Pancreas (tissue), 10 donors: ENCODE measurements at regions not wholly inside any gene's neighbourhood (a gene's known extent, or its start where the extent isn't known, plus 50 kb on each side); places are given as distances from the start of the nearest gene placed in this dataset.

Source experiments
- ATAC-seq, 4 donors: fragments of 200-7000 bp; cut with Tn5 transposase; one replicate each; pipeline versions ENCODE4 v1.8.0 to v1.9.1; 2020; ENCODE audit warnings: mild to moderate bottlenecking in 4 of 4, moderate library complexity in 4 of 4
- DNase-seq, 6 donors: peaks; one replicate each; pipeline ENCODE4 v3.0.0-alpha.2; 2020
- FAIRE-seq: peaks from 2 replicates; lab custom pipeline; 2012; peaks lifted over from hg19 to GRCh38; lab: Jason Lieb, UNC
- H3K27ac ChIP-seq, 4 donors: fragments of 200-600 bp; sonication (generic); 1 replicate in 3 of 4; 2 replicates in 1 of 4; pipeline versions ENCODE4 v1.5.0 to v1.8.0; 2020
- H3K27me3 ChIP-seq, 4 donors: fragments of 200-600 bp; one replicate each; pipeline ENCODE4 v1.8.0; 2021
- H3K36me3 ChIP-seq, 3 donors: fragments of 200-600 bp; sonication (generic) in 1 of 3; one replicate each; pipeline versions ENCODE4 v1.5.0 to v1.8.0; 2020 to 2021
- H3K4me1 ChIP-seq, 3 donors: fragments of 200-600 bp; one replicate each; pipeline ENCODE4 v1.8.0; 2021
- H3K4me3 ChIP-seq, 4 donors: fragments of 200-600 bp; sonication (generic) in 2 of 4; one replicate each; pipeline versions ENCODE4 v1.5.0 to v1.8.0; 2020 to 2021
- H3K9me3 ChIP-seq, 4 donors: fragments of 200-600 bp; one replicate each; pipeline ENCODE4 v1.8.0; 2021
- WGBS, 2 donors: extraction: QIAGEN DNeasy Blood & Tissue Kit; methylation state at CpG; one replicate each; pipeline ENCODE4 v1.1.7; 2013; 5-methylcytosine and 5-hydroxymethylcytosine counted together
- intact Hi-C, 3 donors: fragments of 100-400 bp; cut with DNase I; formaldehyde crosslinking; loops; one replicate each; pipeline versions ENCODE4 v1.11.1 to v1.14.2; 2022
- TF ChIP-seq, protein P1 (sequence below), 4 donors: fragments of 200-600 bp; sonication (generic) in 3 of 4; IDR thresholded peaks; one replicate each; pipeline versions ENCODE4 v1.5.0 to v1.8.0; 2021; ENCODE audit warnings: antibody characterized with exemption in 4 of 4
- donor health status: healthy with polysubstance abuse.
- donor health status: DM: no; HTN: no; CAD: no; lungs with moderate emphysema.
- donor health status: DM: no; HTN: no; CAD: no.
- donor health status: control.
- donor health status: control.
- donor health status: Bipolar disorder and iron deficiency.
- donor health status: DM: yes; HTN: yes; CAD: no.
- donor health status: DM: no; HTN: no; CAD: no.
- donor health status: DM: no; HTN: no; CAD: no.
- donor health status: DM: yes; HTN: yes; CAD: no.

DNA sequence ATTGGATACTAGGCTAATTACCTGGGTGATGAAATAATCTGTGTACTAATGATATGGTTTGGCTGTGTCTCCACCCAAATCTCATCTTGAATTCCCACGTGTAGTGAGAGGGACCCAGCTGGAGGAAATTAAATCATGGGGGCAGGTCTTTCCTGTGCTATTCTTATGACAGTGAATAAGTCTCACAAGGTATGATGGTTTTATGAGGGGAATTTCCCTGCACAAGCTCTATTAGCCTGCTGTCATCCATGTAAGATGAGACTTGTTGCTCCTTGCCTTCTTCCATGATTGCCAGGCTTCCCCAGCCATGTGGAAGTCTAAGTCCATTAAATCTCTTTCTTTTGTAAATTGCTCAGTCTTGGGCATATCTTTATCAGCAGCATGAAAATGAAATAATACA lies 394.1 kb upstream of the SYT4 start:
- DNase-seq (no peak), FAIRE-seq (no peak), ATAC-seq (no peak)
- intact Hi-C loops, result no loop called here
- H3K36me3 ChIP-seq, result no peaks in the 10 kb centered on the region
- H3K4me3 ChIP-seq, result no peak overlapping the region
- H3K4me1 ChIP-seq, result no peaks in the 10 kb centered on the region
- no peaks in the 10 kb centered on the region for H3K9me3 ChIP-seq
- TF ChIP-seq, protein P1, sequence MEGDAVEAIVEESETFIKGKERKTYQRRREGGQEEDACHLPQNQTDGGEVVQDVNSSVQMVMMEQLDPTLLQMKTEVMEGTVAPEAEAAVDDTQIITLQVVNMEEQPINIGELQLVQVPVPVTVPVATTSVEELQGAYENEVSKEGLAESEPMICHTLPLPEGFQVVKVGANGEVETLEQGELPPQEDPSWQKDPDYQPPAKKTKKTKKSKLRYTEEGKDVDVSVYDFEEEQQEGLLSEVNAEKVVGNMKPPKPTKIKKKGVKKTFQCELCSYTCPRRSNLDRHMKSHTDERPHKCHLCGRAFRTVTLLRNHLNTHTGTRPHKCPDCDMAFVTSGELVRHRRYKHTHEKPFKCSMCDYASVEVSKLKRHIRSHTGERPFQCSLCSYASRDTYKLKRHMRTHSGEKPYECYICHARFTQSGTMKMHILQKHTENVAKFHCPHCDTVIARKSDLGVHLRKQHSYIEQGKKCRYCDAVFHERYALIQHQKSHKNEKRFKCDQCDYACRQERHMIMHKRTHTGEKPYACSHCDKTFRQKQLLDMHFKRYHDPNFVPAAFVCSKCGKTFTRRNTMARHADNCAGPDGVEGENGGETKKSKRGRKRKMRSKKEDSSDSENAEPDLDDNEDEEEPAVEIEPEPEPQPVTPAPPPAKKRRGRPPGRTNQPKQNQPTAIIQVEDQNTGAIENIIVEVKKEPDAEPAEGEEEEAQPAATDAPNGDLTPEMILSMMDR (IDR thresholded peaks at IDR 0.05), result no peak
- H3K27ac ChIP-seq, result no peak overlapping the region
- no peaks in the 10 kb centered on the region for H3K27me3 ChIP-seq
- 0 to 5% methylated on average over 1 of the region's 1 CpG for WGBS, 2 donors

DNA sequence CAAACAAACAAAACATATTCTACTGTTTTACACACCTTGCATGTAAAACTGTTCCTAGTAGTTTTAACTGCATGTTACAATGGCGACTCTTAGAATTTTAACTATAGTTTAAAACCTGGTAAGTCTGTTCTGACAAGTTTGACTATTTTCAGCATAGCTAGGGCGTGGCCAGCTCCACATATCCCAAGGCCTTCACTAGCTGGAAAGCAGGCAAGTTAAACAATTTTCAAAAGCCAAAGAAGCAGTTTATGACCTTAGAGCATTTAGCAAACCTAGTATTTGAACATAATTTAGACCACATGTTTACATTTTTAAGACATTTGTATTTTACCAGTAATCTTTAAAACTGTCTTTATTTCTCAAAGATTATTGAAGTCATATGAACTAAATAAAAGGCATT lies 402.8 kb upstream of the SYT4 start:
- Histone ChIP-seq H3K4me3 (no peak overlapping the region), H3K9me3 (no peaks in the 10 kb centered on the region), H3K27ac (no peak overlapping the region), H3K36me3 (no peaks in the 10 kb centered on the region), H3K4me1 (no peaks in the 10 kb centered on the region), H3K27me3 (no peaks in the 10 kb centered on the region)
- 76 to 92% methylated on average over 2 of the region's 2 CpGs for WGBS, 2 donors
- TF ChIP-seq, protein P1 (IDR thresholded peaks at IDR 0.05), result no peak
- no peak for ATAC-seq
- peak; percentile 56 for FAIRE-seq
- intact Hi-C loops, result no loop called here
- DNase-seq, result no peak

DNA sequence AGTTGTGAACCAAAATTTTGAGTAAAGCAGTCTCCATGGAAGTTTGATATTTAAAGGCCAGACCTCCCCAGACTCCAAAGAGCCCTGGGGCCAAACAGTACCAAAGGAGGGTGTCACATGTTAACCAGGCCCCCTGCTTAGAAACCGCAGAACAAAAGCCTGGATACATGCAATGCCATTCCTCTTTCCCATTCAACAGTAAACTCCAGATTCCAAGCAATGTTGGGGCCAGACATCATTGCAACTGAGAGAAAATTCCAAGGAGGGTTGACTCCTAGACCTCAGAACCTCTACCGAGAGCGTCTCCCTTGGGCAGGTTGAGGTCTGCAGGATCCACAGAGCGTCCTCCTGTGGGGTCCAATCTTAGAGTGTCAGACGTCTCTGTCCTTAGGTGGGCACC lies 404.4 kb upstream of the SYT4 start:
- ATAC-seq (no peak), DNase-seq (no peak), FAIRE-seq (no peak)
- H3K4me1 ChIP-seq, result no peaks in the 10 kb centered on the region
- no peak overlapping the region for H3K27ac ChIP-seq
- no peaks in the 10 kb centered on the region for H3K36me3 ChIP-seq
- intact Hi-C loops, result no loop called here
- no peak overlapping the region for H3K4me3 ChIP-seq
- TF ChIP-seq, protein P1 (IDR thresholded peaks at IDR 0.05), result no peak
- H3K9me3 ChIP-seq, result no peaks in the 10 kb centered on the region
- 77 to 83% methylated on average over 5 of the region's 5 CpGs for WGBS, 2 donors
- H3K27me3 ChIP-seq, result no peaks in the 10 kb centered on the region

DNA sequence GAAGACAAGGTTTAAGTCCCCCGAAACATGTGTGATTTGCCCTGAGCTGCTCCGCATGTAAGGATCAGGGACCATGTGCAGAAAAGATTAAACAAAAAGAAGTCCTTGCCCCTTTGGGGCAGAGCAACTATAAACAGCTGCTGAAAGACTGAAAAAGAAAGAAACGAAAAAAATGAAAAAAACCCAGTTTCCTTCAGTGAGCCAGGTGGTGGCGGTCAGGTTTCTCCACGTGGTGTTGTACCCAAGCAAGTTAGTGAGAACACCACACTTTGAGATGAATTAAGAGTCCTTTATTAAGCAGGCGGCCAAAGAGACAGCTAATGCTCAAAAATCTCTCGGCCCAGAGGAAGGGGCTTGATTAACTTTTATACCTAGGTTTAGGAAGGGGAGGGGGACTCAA lies 404.9 kb upstream of the SYT4 start:
- WGBS, 2 donors, result 77 to 79% methylated on average over 7 of the region's 7 CpGs
- intact Hi-C loops, result no loop called here
- DNase-seq (no peak), ATAC-seq (no peak), FAIRE-seq (no peak)
- Histone ChIP-seq H3K27ac (no peak overlapping the region), H3K9me3 (no peaks in the 10 kb centered on the region), H3K4me1 (no peaks in the 10 kb centered on the region), H3K36me3 (no peaks in the 10 kb centered on the region), H3K27me3 (no peaks in the 10 kb centered on the region), H3K4me3 (no peak overlapping the region)
- TF ChIP-seq, protein P1 (IDR thresholded peaks at IDR 0.05), result no peak

DNA sequence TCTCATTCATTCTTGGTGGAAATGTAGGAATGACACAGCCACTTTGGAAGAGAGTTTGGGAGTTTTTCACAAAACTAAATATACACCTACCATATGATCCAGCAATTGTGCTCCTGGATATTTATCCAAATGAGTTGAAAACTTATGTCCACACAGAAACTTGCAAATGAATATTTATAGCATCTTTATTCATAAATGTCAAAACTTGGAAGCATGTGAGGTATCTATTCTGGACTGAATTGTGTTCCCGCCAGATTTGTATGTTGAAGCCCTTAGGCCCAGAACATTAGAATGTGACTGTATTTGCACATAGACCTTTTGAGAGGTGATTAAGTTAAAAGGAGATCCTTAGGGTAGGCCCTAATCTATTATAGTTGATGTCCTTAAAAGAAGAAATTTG lies 409.4 kb upstream of the SYT4 start:
- 97 to 100% methylated on average over 1 of the region's 1 CpG for WGBS, 2 donors
- ATAC-seq (no peak), FAIRE-seq (no peak), DNase-seq (no peak)
- no peaks in the 10 kb centered on the region for H3K36me3 ChIP-seq
- H3K4me3 ChIP-seq, result no peak overlapping the region
- H3K27me3 ChIP-seq, result no peaks in the 10 kb centered on the region
- no peak overlapping the region for H3K27ac ChIP-seq
- H3K4me1 ChIP-seq, result peaks cover 0 to 2% (median 0%) of the 10 kb centered on the region in 3 donors
- TF ChIP-seq, protein P1 (IDR thresholded peaks at IDR 0.05), result no peak
- peaks cover 0 to 4% (median 0%) of the 10 kb centered on the region in 4 donors for H3K9me3 ChIP-seq
- intact Hi-C loops, result no loop called here
